SK-N-SH (cell line): ENCODE measurements at regions not wholly inside any gene's neighbourhood (a gene's known extent, or its start where the extent isn't known, plus 50 kb on each side); places are given as distances from the start of the nearest gene placed in this dataset.

ENCODE experiments used
- MXI1 ChIP-seq: IDR thresholded peaks from 2 replicates; pipeline ENCODE4 v1.6.1; 2012; ENCODE audit warnings: mild to moderate bottlenecking, low read depth, low read length, improper control_type of control experiment
- NFIC ChIP-seq: IDR thresholded peaks from 2 replicates; pipeline ENCODE4 v1.4.0; 2012; ENCODE audit warnings: borderline replicate concordance
- RAD21 ChIP-seq: IDR thresholded peaks from 2 replicates; pipeline ENCODE4 v1.6.1; 2012; ENCODE audit warnings: mild to moderate bottlenecking, low read length
- SMC3 ChIP-seq: IDR thresholded peaks from 2 replicates; pipeline ENCODE4 v1.6.1; 2012; ENCODE audit warnings: low read depth, low read length, improper control_type of control experiment
- TAF1 ChIP-seq: IDR thresholded peaks from 2 replicates; pipeline ENCODE4 v1.6.1; 2012; ENCODE audit warnings: low read depth, mild to moderate bottlenecking, low read length, moderate library complexity, borderline replicate concordance
- TF ChIP-seq, protein P1 (sequence below): fragments of 200-600 bp; sonication (generic); IDR thresholded peaks from 2 replicates; pipeline ENCODE4 v1.6.1; 2017; ENCODE audit warnings: antibody characterized with exemption, mild to moderate bottlenecking, moderate library complexity
- TF ChIP-seq, protein P2 (sequence below): IDR thresholded peaks from 2 replicates; pipeline ENCODE4 v1.4.0; 2012; ENCODE audit warnings: low read depth, borderline replicate concordance

DNA sequence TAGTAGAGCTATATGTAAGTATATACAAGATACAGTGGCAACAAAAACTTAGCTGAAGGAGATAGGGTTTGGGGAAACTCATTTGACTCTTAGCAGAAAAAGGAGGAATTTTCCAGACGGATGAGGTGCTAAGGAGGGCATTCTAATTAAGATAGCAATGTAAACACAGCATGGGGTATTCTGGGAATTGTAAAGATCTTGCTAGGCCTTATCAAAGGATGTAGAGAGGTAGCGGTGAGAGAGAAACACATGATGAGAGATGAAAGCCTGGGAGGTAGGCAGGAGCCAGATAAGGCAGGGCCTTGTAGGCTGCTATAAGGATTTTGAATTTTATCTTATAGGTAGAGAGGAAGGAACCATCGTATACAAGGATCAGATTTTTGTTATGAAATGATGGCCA, 106.6 kb upstream of the KCNN2 start:
- TF ChIP-seq TAF1 (no peak), MXI1 (no peak), RAD21 (no peak), NFIC (no peak), SMC3 (no peak)
- TF ChIP-seq, protein P1, sequence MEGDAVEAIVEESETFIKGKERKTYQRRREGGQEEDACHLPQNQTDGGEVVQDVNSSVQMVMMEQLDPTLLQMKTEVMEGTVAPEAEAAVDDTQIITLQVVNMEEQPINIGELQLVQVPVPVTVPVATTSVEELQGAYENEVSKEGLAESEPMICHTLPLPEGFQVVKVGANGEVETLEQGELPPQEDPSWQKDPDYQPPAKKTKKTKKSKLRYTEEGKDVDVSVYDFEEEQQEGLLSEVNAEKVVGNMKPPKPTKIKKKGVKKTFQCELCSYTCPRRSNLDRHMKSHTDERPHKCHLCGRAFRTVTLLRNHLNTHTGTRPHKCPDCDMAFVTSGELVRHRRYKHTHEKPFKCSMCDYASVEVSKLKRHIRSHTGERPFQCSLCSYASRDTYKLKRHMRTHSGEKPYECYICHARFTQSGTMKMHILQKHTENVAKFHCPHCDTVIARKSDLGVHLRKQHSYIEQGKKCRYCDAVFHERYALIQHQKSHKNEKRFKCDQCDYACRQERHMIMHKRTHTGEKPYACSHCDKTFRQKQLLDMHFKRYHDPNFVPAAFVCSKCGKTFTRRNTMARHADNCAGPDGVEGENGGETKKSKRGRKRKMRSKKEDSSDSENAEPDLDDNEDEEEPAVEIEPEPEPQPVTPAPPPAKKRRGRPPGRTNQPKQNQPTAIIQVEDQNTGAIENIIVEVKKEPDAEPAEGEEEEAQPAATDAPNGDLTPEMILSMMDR, result no peak
- TF ChIP-seq, protein P2, sequence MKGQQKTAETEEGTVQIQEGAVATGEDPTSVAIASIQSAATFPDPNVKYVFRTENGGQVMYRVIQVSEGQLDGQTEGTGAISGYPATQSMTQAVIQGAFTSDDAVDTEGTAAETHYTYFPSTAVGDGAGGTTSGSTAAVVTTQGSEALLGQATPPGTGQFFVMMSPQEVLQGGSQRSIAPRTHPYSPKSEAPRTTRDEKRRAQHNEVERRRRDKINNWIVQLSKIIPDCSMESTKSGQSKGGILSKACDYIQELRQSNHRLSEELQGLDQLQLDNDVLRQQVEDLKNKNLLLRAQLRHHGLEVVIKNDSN, result no peak
